ENCODE measurements at regions not wholly inside any gene's neighbourhood (a gene's known extent, or its start where the extent isn't known, plus 50 kb on each side); places are given as distances from the start of the nearest gene placed in this dataset.
"Not testable (repeated sequence)": the region's sequence is repeated elsewhere in the genome, so short reads cannot be mapped to it uniquely, and the experiment has no call there.

- intact Hi-C loops (cut with micrococcal nuclease) = no loop called here
Measured at GRCh38 chr12:63410197-63410596, 258.1 kb downstream of the DPY19L2 start.

GRCh38 chr12:63406781-63407180 is 255.8 kb upstream of the AVPR1A start:
- intact Hi-C loops (cut with micrococcal nuclease) = no loop called here

- intact Hi-C loops (cut with micrococcal nuclease) = no loop called here
Measured at GRCh38 chr12:63404611-63405010, 253.6 kb upstream of the AVPR1A start.

- intact Hi-C loops (cut with micrococcal nuclease) = no loop called here
Measured at GRCh38 chr12:63403256-63403655, 252.3 kb upstream of the AVPR1A start.

DNA sequence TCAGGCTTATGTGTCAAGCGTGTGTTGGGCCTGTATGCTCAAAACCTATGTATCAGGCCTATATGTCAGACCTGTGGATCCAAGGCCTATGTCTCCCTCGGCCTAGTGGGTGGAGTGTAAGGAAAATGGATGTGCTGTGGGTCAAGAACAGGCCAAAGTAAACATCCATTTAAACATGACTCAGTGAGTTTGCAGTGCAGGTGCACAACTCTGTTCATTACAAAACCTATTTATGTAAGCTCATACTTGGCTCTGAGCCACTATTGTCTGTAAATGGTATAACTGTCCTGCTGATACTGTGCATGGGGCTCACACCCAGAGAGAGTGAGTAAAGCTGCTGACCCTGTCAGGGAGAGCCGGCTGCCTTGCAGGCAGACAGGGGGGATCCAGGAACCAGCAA is 249.7 kb upstream of the AVPR1A start:
- intact Hi-C loops (cut with micrococcal nuclease) = no loop called here

DNA sequence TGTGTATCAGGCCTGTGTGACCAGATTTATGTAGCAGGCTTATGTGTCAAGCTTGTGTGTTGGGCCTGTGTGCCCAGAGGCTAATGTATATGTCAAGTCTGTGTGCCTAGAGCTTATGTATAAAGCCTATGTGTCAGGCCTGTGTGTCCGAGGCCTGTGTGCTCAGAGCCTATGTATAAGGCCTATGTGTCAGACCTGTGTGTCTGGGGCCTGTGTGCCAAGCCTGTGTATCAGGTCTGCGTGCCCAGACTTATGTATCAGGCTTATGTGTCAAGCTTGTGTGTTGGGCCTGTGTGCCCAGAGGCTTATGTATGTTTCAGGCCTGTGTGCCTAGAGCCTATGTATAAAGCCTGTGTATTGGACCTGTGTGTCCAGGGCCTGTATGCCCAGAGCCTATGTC is 249.3 kb upstream of the AVPR1A start:
- intact Hi-C loops (cut with micrococcal nuclease) = no loop called here

DNA sequence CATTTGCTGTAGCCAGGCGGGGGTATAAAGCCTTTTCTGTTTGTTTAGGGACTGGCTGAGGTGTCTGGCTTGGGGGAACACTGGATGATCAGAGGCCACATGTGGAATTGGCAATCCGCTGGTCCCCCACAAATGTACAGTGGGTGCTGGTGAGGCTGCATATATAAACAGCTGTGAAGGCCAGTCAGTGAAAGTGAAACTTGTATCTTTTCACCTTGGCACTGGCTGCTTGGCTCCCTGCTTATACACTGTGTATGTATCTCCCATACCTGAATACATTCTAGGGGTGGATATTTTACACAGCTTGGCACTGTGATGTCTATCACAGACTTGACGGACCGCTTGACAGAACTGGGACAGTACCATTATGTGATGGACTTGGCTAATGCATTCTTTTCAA is 246.8 kb upstream of the AVPR1A start:
- intact Hi-C loops (cut with micrococcal nuclease) = no loop called here

- intact Hi-C loops (cut with micrococcal nuclease) = no loop called here
Measured at GRCh38 chr12:63396135-63396534, 245.1 kb upstream of the AVPR1A start.

- intact Hi-C loops (cut with micrococcal nuclease) = no loop called here
Measured at GRCh38 chr12:63394983-63395382, 244.0 kb upstream of the AVPR1A start.

DNA sequence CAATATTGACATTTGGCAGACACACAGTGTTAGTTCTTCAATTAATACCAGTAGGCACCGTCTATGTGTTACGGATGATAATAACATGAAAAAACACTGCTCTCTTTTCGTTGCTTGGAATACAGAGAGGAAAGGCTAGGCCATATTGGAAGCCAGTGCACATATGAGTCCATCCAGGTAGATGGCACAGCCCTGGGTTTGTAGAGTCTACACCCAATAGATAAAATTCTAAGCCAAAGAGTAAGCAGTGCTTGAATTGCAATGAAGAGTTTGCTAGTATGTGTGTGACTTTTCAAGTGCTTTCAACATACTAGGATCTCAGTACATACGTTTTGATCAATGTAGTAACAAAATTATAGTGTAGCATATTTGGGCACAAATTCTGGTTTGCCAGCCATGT is 243.3 kb upstream of the AVPR1A start:
- intact Hi-C loops (cut with micrococcal nuclease) = no loop called here

DNA sequence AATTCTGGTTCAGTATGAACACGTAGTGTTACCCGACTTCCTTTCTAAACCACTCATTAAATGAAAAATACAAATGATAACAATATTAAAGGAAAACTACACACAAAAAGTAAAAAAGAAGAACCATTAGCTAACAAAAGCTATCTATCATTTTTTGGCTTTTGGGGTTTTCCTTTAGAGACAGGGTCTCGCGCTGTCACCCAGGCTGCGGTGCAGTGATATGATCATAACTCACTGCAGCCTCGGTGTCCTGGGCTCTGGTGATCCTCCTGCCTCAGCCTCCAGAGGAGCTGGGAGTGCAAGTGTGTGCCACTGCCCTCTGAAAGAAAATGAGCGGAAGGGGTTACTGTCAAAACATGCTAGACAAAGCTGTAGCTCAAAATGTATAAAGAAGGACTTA is 238.2 kb upstream of the AVPR1A start:
- intact Hi-C loops (cut with micrococcal nuclease) = no loop called here

- intact Hi-C loops (cut with micrococcal nuclease) = no loop called here
Measured at GRCh38 chr12:63387771-63388170, 236.8 kb upstream of the AVPR1A start.

DNA sequence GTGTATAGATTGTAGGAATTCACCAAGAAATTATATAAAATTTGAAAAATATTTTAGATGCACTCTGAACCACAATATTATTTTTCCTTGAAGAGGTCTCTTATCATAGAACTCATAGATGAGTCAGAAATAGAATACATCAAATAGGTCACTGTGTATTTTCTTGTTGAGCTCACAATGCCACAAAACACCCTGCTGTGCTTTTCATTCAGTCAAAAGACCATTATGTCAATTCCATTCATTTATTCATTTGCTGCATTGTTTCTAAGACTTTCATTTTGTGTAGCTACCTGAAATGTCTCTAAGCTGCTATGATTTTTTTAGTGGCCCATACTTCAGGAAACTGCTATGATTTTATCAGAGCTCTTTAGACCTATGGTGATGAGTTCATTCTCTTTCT is 231.9 kb upstream of the AVPR1A start:
- intact Hi-C loops (cut with micrococcal nuclease) = no loop called here

DNA sequence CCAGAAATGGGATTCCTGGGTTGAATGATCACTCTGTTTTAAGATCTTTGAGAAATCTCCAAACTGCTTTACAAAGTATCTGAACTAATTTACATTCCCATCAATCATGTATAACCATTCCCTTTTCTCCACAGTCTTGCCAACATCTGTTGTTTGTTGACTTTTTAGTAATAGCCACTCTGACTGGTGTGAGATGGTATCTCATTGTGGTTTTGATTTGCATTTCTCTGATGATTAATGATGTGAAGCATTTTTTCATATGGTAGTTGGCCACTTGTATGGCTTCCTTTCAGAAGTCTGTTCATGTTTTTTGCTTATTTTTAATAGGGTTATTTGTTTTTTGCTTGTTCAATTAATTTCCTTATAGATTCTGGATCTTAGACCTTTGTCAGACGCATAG is 211.8 kb upstream of the AVPR1A start:
- intact Hi-C loops (cut with micrococcal nuclease) = no loop called here

DNA sequence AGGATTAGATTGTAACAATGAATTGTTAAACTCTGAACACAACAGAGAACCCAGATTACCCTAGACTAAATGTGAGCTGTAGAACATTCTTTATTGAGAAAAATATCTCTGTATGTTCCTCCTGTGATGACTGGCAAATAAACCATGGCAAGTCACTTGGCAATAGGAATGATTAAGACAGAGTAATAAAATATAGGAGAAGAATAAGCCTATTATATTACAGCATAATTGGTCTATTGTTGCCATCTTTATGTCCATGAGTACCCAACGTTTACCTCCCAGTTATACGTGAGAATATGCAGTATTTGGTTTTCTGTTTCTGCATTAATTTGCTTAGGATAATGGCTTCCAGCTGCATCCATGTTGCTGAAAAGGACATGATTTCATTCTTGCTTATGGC is 211.2 kb upstream of the AVPR1A start:
- intact Hi-C loops (cut with micrococcal nuclease) = no loop called here

DNA sequence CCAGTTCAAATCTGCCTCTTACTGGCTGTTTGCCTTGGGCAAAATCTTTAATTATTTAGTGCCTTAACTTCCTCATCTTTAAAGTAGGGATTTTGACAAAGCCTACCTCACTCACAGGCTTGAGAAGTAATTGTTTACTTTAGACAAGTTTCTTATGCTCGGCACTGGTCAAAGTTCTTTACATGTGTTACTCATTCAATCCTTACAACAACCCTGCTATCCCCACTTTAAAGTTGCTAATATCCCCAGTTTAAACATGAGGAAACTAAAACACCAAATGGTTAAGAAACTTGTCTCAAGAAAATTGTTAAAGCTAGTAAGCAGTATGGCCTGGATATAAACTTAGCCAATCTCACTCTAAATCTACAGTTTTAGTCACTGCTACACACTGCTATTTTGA is 204.0 kb upstream of the AVPR1A start:
- intact Hi-C loops (cut with micrococcal nuclease) = no loop called here

GRCh38 chr12:63353559-63353958 is 202.6 kb upstream of the AVPR1A start:
- intact Hi-C loops (cut with micrococcal nuclease) = no loop called here

DNA sequence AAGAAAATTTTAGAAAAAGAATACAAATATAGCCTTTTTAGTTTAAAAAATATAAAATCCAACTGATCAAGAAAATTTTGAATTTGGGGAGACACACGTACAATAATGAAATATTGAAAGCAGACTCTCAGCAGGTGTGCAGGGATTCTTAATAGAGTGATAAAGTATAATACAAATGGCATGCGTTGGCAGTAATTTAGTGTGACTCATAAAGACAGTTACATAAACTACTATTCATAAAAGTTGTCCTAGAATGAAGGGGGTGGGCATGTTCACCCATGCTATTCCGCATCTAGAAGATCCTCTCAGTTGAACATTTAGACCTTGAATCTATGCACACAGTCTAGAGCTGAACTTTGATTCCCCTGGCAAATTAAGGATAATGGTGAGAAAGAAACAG is 200.4 kb upstream of the AVPR1A start:
- intact Hi-C loops (cut with micrococcal nuclease) = no loop called here

DNA sequence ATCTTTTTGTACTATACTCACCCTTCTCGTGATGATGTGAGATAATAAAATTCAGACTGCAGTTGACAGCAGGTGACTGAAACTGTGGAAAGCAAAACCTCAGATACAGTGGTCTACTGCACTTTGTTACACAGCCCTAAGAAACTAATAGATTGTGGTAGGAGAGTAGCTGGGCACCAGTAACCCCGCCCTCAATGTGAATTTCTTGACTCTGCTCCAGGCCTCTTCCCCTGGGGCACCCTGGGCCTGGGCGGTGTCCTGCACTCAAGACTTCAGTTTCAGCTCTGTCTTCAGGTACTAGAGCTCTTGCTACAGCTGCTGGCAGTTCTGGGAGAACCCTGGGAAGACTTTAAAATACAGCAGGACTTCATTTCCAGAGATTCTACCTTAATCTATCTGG is 197.6 kb upstream of the AVPR1A start:
- intact Hi-C loops (cut with micrococcal nuclease) = no loop called here

DNA sequence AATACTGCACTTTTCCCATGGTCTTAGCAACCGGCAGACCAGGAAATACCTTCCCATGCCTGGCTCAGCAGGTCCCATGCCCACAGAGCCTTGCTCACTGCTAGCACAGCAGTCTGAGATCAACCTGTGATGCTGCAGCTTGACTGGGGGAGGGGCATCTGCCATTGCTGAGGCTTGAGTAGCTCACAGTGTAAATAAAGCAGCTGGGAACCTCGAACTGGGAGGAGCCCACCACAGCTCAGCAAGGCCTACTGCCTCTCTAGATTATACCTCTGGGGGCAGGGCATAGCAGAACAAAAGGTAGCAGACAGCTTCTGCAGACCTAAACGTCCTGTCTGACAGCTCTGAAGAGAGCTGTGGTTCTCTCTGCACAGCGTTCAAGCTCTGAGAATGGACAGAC is 186.2 kb upstream of the AVPR1A start:
- intact Hi-C loops (cut with micrococcal nuclease) = not testable (repeated sequence)

DNA sequence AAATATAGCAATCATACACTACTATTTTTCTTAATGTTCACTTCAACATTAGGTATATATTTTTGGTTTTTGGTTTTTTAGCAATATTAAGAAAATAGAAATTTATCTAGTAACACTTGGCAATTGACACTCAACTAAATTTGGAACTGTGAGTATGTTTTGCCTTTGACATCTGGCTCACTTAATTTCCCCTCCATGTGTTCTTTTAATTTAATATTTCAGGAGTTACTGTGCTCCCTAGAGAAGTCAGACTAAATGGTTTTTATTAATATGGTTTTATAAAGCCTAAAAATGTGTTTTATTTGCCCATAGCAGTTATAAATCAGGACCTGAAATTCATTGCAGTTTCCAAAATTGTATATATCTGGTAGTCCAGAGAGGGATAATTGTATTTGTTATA is 175.3 kb upstream of the AVPR1A start:
- intact Hi-C loops (cut with micrococcal nuclease) = no loop called here

DNA sequence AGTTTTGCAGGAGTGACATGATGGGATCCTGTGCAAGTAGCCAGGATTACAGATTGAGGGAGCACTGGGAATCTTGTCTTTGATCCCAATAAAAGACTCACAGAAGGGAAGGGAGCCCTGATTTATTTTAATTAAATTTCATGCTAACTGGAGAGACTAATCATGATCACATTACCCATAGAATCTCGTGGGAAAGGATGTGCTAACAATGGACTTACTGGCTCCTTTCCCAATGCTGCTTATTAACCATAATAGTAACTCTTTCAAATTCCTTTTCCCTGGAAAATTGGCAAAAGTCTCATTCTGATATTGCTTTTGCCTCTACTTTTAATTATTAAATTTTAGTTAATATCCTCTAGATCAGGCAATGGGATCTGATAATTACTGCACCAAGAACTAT is 174.8 kb upstream of the AVPR1A start:
- intact Hi-C loops (cut with micrococcal nuclease) = no loop called here

- intact Hi-C loops (cut with micrococcal nuclease) = no loop called here
Measured at GRCh38 chr12:63323942-63324341, 172.9 kb upstream of the AVPR1A start.

- intact Hi-C loops (cut with micrococcal nuclease) = no loop called here
Measured at GRCh38 chr12:63321373-63321772, 170.4 kb upstream of the AVPR1A start.
